H1 (cell line): ENCODE measurements at regions not wholly inside any gene's neighbourhood (a gene's known extent, or its start where the extent isn't known, plus 50 kb on each side); places are given as distances from the start of the nearest gene placed in this dataset.

Experiments
- BRCA1 ChIP-seq: IDR thresholded peaks from 2 replicates; pipeline ENCODE4 v1.6.1; 2012; ENCODE audit warnings: low read depth, low read length, improper control_type of control experiment
- CBX8 ChIP-seq: fragments of 300-800, 300-1000 bp; sonication (generic); IDR thresholded peaks from 2 replicates; pipeline ENCODE4 v1.7.1; 2016; ENCODE audit warnings: low read depth, low read length, borderline replicate concordance
- KDM5A ChIP-seq: fragments of 200-600 bp; IDR thresholded peaks from 2 replicates; pipeline ENCODE4 v1.7.1; 2012; ENCODE audit warnings: mild to moderate bottlenecking, low read length, inconsistent platforms, mixed read lengths
- POLR2A ChIP-seq, 2 experiments: IDR thresholded peaks; 1 replicate in 1 of 2; 2 replicates in 1 of 2; pipeline ENCODE4 v1.6.1; 2011; ENCODE audit warnings: low read depth in 2 of 2, low read length in 2 of 2, mild to moderate bottlenecking in 2 of 2; ENCODE audit errors: control extremely low read depth in 1 of 2
- POLR2AphosphoS5 ChIP-seq: IDR thresholded peaks from 2 replicates; pipeline ENCODE4 v1.6.1; 2011; ENCODE audit warnings: low read depth, low read length
- SIX5 ChIP-seq: IDR thresholded peaks from 2 replicates; pipeline ENCODE4 v1.6.1; 2011; ENCODE audit warnings: mild to moderate bottlenecking, low read depth, low read length
- TF ChIP-seq, protein P1 (sequence below), 3 experiments: IDR thresholded peaks; 1 replicate in 2 of 3; 2 replicates in 1 of 3; pipeline versions ENCODE4 v1.5.1 to v1.6.1; 2011; ENCODE audit warnings: low read length in 3 of 3, mild to moderate bottlenecking in 3 of 3, inconsistent platforms in 2 of 3, low read depth in 1 of 3, moderate library complexity in 1 of 3; ENCODE audit not compliant: insufficient read depth in 1 of 3; ENCODE audit errors: control extremely low read depth in 1 of 3
- TF ChIP-seq, protein P2 (sequence below): IDR thresholded peaks from 2 replicates; pipeline ENCODE4 v1.6.1; 2011; ENCODE audit warnings: low read length, improper control_type of control experiment
- TF ChIP-seq, protein P3 (sequence below): IDR thresholded peaks from 2 replicates; pipeline ENCODE4 v1.6.1; 2012; ENCODE audit warnings: inconsistent platforms

DNA sequence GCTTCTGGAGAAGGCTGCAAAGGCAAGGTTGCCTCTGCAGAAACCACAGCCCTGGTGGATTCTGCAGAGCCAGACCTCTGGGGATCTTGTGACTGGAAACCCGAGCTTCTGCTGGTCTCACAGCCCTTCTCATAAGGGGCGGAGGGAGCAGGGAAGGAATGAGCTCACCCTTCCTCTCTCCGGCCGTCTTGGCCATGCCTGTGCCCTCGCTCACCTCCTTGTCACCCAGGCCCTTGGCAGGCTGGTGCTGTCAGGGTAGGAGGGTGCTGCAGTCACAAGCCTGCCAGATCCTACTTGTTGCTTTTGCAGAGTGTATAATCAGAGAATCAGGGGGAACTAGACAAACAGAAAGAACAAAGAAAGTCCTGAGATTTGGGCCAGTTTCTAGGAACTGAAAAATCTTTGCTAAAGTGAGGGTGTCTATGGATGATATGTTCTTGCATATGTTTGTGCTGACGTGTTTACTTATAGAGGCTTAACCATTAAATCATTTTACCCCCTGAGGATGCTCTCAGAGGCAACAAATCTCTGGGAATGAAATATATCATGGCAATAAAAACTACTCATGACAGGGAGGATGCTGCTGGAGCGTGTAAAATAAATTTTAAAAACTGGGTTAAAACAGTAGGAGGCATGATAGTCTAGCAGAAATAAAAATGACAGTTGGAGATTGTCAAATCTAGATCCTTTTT, 244.9 kb upstream of the SOX4 start:
- TF ChIP-seq POLR2AphosphoS5 (no peak), KDM5A (no peak), BRCA1 (no peak), SIX5 (no peak), CBX8 (no peak), POLR2A (IDR thresholded peaks at IDR 0.05; ENCODE audit: control extremely low read depth in 1 of 2, low read depth in 2 of 2, low read length in 2 of 2) (no peak)
- TF ChIP-seq, protein P1, sequence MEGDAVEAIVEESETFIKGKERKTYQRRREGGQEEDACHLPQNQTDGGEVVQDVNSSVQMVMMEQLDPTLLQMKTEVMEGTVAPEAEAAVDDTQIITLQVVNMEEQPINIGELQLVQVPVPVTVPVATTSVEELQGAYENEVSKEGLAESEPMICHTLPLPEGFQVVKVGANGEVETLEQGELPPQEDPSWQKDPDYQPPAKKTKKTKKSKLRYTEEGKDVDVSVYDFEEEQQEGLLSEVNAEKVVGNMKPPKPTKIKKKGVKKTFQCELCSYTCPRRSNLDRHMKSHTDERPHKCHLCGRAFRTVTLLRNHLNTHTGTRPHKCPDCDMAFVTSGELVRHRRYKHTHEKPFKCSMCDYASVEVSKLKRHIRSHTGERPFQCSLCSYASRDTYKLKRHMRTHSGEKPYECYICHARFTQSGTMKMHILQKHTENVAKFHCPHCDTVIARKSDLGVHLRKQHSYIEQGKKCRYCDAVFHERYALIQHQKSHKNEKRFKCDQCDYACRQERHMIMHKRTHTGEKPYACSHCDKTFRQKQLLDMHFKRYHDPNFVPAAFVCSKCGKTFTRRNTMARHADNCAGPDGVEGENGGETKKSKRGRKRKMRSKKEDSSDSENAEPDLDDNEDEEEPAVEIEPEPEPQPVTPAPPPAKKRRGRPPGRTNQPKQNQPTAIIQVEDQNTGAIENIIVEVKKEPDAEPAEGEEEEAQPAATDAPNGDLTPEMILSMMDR (IDR thresholded peaks at IDR 0.05; ENCODE audit: control extremely low read depth in 1 of 3, insufficient read depth in 1 of 3, low read depth in 1 of 3, low read length in 3 of 3), result no peak
- TF ChIP-seq, protein P2, sequence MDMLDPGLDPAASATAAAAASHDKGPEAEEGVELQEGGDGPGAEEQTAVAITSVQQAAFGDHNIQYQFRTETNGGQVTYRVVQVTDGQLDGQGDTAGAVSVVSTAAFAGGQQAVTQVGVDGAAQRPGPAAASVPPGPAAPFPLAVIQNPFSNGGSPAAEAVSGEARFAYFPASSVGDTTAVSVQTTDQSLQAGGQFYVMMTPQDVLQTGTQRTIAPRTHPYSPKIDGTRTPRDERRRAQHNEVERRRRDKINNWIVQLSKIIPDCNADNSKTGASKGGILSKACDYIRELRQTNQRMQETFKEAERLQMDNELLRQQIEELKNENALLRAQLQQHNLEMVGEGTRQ, result no peak
- TF ChIP-seq, protein P3, sequence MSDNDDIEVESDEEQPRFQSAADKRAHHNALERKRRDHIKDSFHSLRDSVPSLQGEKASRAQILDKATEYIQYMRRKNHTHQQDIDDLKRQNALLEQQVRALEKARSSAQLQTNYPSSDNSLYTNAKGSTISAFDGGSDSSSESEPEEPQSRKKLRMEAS, result no peak
